Amniotic stem cell (primary cell): ENCODE measurements at regions not wholly inside any gene's neighbourhood (a gene's known extent, or its start where the extent isn't known, plus 50 kb on each side); places are given as distances from the start of the nearest gene placed in this dataset.

Experiments used
- DNase-seq: peaks from one replicate; lab custom pipeline; 2025; lab: John Stamatoyannopoulos, UW

GRCh38 chr16:73354434-73354833 is 306.5 kb upstream of the ZFHX3 start:
- DNase-seq = no peak

GRCh38 chr16:73350707-73351452 is 303.0 kb upstream of the ZFHX3 start:
- DNase-seq = no peak

GRCh38 chr16:73347500-73348375 is 299.8 kb upstream of the ZFHX3 start:
- DNase-seq = no peak

GRCh38 chr16:73339821-73340220 is 291.9 kb upstream of the ZFHX3 start:
- no peak for DNase-seq

- no peak for DNase-seq
Measured at GRCh38 chr16:73337373-73338296, 289.7 kb upstream of the ZFHX3 start.

- no peak for DNase-seq
Measured at GRCh38 chr16:73329358-73330286, 281.7 kb upstream of the ZFHX3 start.

- no peak for DNase-seq
Measured at GRCh38 chr16:73326770-73327470, 279.0 kb upstream of the ZFHX3 start.

GRCh38 chr16:73326221-73326620 is 278.3 kb upstream of the ZFHX3 start:
- DNase-seq = no peak

- no peak for DNase-seq
Measured at GRCh38 chr16:73323880-73324279, 276.0 kb upstream of the ZFHX3 start.

GRCh38 chr16:73322856-73323255 is 274.9 kb upstream of the ZFHX3 start:
- no peak for DNase-seq

GRCh38 chr16:73321853-73322252 is 273.9 kb upstream of the ZFHX3 start:
- DNase-seq = no peak

- no peak for DNase-seq
Measured at GRCh38 chr16:73319737-73320136, 271.8 kb upstream of the ZFHX3 start.

- DNase-seq = no peak
Measured at GRCh38 chr16:73319261-73319660, 271.3 kb upstream of the ZFHX3 start.

- no peak for DNase-seq
Measured at GRCh38 chr16:73317321-73317857, 269.5 kb upstream of the ZFHX3 start.

- DNase-seq = no peak
Measured at GRCh38 chr16:73315645-73316044, 267.7 kb upstream of the ZFHX3 start.

GRCh38 chr16:73313950-73314349 is 266.0 kb upstream of the ZFHX3 start:
- DNase-seq = no peak

- DNase-seq = no peak
Measured at GRCh38 chr16:73311857-73312723, 264.2 kb upstream of the ZFHX3 start.

GRCh38 chr16:73308771-73309170 is 260.8 kb upstream of the ZFHX3 start:
- no peak for DNase-seq

GRCh38 chr16:73306901-73307413 is 259.0 kb upstream of the ZFHX3 start:
- DNase-seq = no peak
